ENCODE measurements at regions not wholly inside any gene's neighbourhood (a gene's known extent, or its start where the extent isn't known, plus 50 kb on each side); places are given as distances from the start of the nearest gene placed in this dataset.
A peak's percentile ranks its signal among the peaks of the same experiment; 100 is the strongest.

DNA sequence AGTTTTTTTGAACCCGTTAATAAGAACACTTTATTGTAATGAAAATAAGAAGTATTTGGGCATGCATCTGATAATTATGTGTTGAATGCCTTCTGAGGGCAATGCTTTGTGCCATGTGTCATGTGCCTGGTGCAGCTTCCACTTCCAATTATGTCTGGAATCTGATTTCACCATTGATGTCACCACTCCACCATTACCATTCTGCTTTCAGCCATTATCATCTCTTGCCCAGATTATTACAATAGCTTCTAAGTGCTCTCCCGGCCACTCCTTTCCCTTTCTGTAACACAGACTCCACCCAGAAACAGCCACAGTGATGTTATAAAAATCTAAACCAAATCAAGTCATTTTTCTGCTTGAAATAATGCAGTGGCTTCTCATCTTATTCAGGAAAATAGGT lies 171.7 kb downstream of the C9orf152 start:
- H3K36me3 ChIP-seq (replicated peaks; ENCODE audit: control insufficient read depth, insufficient read depth, low read length), result no peaks in the 10 kb centered on the region
- H3K27me3 ChIP-seq (ENCODE audit: control insufficient read depth, insufficient read depth, low read length), result no peaks in the 10 kb centered on the region
- no peak overlapping the region for H3K4me3 ChIP-seq (ENCODE audit: insufficient read depth, low read depth, low read length)
- DNase-seq, result no peak

DNA sequence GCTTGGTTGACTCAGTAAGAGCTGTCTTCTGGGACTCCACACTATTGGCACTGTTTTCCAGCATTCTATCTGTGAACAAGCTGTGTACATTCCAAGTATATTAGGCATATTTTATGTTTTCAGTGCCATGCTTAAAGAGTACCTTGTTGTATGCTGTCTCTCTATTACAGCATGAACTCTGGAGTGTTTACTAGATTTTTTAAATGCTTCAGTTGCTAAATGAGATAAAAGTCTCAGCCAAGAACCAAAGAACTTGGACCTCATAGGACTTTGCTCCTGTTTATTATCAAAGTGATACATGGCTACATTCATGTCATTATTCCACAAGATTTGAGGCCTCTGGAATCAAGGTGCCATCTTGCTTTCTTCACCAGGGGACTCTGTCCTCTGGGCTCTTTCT lies 167.2 kb downstream of the C9orf152 start:
- no peak for DNase-seq
- H3K27me3 ChIP-seq (ENCODE audit: control insufficient read depth, insufficient read depth, low read length), result no peaks in the 10 kb centered on the region
- no peaks in the 10 kb centered on the region for H3K36me3 ChIP-seq (replicated peaks; ENCODE audit: control insufficient read depth, insufficient read depth, low read length)
- no peak overlapping the region for H3K4me3 ChIP-seq (ENCODE audit: insufficient read depth, low read depth, low read length)

DNA sequence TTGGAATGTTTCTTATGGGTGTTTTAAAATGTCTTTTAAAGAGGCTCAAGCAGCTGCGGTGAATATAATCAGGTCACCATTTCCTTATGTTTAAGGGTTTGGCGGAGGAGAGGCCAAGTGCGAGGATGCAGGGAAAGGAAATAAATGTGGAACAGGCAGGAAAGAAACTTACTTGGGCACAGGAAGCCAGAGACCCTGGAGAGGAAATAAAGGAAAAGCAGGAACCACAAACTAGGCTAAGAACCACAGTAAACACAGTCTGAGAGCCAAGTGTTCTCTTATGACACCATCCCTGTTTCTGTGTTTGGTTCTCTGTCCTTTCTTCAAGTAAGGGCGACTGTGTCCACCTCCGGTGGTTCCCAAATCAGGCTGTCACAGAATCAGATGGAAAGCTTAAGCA lies 166.5 kb downstream of the C9orf152 start:
- Histone ChIP-seq H3K36me3 (replicated peaks; ENCODE audit: control insufficient read depth, insufficient read depth, low read length) (no peaks in the 10 kb centered on the region), H3K4me3 (ENCODE audit: insufficient read depth, low read depth, low read length) (no peak overlapping the region), H3K27me3 (ENCODE audit: control insufficient read depth, insufficient read depth, low read length) (no peaks in the 10 kb centered on the region)
- no peak for DNase-seq

DNA sequence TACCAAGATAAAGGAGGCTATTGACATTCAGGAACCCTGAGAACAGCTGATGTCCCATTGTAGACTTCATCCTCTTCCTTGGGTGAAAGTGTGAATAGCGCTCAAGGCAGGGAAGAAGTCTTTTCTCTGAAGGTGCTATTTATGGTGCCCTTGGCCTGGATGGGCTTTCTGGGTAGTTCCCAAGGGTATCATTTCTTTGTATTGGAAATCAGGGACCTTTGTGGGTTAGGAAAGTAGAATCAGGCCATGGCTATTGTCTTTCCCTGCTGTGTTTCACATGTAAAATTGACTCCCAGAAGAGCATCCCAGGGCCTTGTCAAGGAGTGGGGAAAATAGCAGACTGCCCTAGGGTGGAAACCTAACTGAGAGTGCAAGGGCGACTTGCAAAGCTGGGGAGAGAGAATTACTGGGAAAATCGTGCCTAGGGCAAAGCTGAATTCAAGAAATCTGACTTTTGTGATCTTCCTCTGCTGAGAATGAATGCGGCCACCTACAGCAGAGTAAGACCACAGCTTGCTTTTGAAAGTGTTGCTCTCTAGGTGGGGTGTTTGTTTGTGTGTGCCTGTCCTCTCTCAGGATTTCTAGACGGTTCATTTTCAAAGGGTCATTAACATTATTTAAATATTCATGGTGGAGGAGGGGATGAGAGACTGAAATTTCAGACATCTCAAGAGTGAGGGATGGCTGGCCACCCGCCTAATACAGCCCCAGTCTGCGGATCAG lies 160.6 kb downstream of the C9orf152 start:
- peaks cover 13% of the 10 kb centered on the region for H3K27me3 ChIP-seq (ENCODE audit: control insufficient read depth, insufficient read depth, low read length)
- H3K36me3 ChIP-seq (replicated peaks; ENCODE audit: control insufficient read depth, insufficient read depth, low read length), result no peaks in the 10 kb centered on the region
- H3K4me3 ChIP-seq (ENCODE audit: insufficient read depth, low read depth, low read length), result peak overlapping the region; percentile 80
- DNase-seq, result peak; percentile 62

GRCh38 chr9:110047955-110048402 lies 160.0 kb downstream of the C9orf152 start:
- no peak for DNase-seq
- peaks cover 13% of the 10 kb centered on the region for H3K27me3 ChIP-seq (ENCODE audit: control insufficient read depth, insufficient read depth, low read length)
- H3K4me3 ChIP-seq (ENCODE audit: insufficient read depth, low read depth, low read length), result peak overlapping the region; percentile 80
- H3K36me3 ChIP-seq (replicated peaks; ENCODE audit: control insufficient read depth, insufficient read depth, low read length), result no peaks in the 10 kb centered on the region

DNA sequence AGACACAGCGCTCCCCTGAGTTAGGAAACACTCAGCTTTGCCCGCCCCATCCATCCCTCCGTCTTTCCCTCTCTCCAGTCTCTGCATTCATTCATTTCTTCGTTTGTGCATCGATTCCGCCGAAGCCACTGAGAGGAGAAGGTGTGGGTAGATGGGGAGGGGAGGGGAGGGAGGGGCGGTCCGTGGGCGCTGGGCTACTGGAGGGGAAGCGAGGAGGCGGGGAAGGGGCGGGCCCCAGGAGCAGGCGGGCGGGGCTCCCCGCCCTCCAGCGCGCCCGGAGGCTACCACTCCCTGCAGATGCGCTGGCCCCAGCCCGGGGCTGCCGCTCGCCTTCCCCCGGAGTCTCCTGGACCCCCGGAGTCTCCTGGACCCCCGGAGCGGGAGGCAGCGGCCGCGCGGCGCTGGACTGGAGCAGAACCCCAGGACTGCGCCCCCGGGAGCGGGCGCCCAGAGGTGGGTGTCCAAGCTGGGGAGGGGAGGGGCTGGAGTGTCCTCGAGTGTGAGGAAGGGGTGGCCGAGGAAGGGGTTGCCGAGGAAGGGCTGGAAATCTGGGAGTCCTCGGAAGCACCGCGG lies 159.5 kb downstream of the C9orf152 start:
- Histone ChIP-seq H3K4me3 (ENCODE audit: insufficient read depth, low read depth, low read length) (peak overlapping the region; percentile 80), H3K36me3 (replicated peaks; ENCODE audit: control insufficient read depth, insufficient read depth, low read length) (no peaks in the 10 kb centered on the region), H3K27me3 (ENCODE audit: control insufficient read depth, insufficient read depth, low read length) (peaks cover 13% of the 10 kb centered on the region)
- peak; percentile 95 for DNase-seq

- Histone ChIP-seq H3K36me3 (replicated peaks; ENCODE audit: control insufficient read depth, insufficient read depth, low read length) (no peaks in the 10 kb centered on the region), H3K27me3 (ENCODE audit: control insufficient read depth, insufficient read depth, low read length) (peaks cover 13% of the 10 kb centered on the region), H3K4me3 (ENCODE audit: insufficient read depth, low read depth, low read length) (peak overlapping the region; percentile 80)
- peak; percentile 54 for DNase-seq
These were observed 158.8 kb downstream of the C9orf152 start for GRCh38 chr9:110048976-110049698.

- Histone ChIP-seq H3K27me3 (ENCODE audit: control insufficient read depth, insufficient read depth, low read length) (peaks cover 13% of the 10 kb centered on the region), H3K4me3 (ENCODE audit: insufficient read depth, low read depth, low read length) (peak overlapping the region; percentile 80), H3K36me3 (replicated peaks; ENCODE audit: control insufficient read depth, insufficient read depth, low read length) (no peaks in the 10 kb centered on the region; the same call in 1 of the 2 replicates)
- peak; percentile 63 for DNase-seq
These were observed 158.1 kb downstream of the C9orf152 start for GRCh38 chr9:110049699-110050450.

DNA sequence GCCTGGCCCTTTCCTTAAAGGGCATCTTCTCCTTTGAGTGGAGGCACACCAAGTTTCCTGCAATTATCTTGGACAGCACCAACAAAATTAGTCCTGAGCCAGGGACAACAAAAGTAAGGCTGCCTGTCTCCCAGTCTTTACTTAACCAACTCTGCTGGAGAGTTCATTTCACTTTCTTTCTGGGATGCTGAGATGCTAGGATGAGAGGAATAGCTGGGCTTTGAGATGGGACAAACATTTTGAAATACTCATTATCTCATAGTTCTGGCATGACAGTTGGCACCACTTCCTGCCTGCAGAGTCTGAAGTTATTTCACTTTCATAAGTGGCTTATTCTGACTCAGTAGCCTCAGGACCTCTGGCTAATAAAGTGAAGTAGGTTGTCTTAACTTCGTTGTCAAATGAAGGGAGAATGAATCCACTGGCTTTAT lies 157.0 kb downstream of the C9orf152 start:
- Histone ChIP-seq H3K36me3 (replicated peaks; ENCODE audit: control insufficient read depth, insufficient read depth, low read length) (no peaks in the 10 kb centered on the region; the same call in 1 of the 2 replicates), H3K4me3 (ENCODE audit: insufficient read depth, low read depth, low read length) (no peak overlapping the region), H3K27me3 (ENCODE audit: control insufficient read depth, insufficient read depth, low read length) (peaks cover 13% of the 10 kb centered on the region)
- DNase-seq, result no peak

- Histone ChIP-seq H3K4me3 (ENCODE audit: insufficient read depth, low read depth, low read length) (no peak overlapping the region), H3K27me3 (ENCODE audit: control insufficient read depth, insufficient read depth, low read length) (no peaks in the 10 kb centered on the region), H3K36me3 (replicated peaks; ENCODE audit: control insufficient read depth, insufficient read depth, low read length) (no peaks in the 10 kb centered on the region; the same call in 1 of the 2 replicates)
- DNase-seq, result no peak
These were observed 151.9 kb downstream of the C9orf152 start for GRCh38 chr9:110056062-110056461.

- H3K4me3 ChIP-seq (ENCODE audit: insufficient read depth, low read depth, low read length), result no peak overlapping the region
- H3K27me3 ChIP-seq (ENCODE audit: control insufficient read depth, insufficient read depth, low read length), result no peaks in the 10 kb centered on the region
- H3K36me3 ChIP-seq (replicated peaks; ENCODE audit: control insufficient read depth, insufficient read depth, low read length), result no peaks in the 10 kb centered on the region; the same call in 1 of the 2 replicates
- peak; percentile 62 for DNase-seq
These were observed 149.5 kb downstream of the C9orf152 start for GRCh38 chr9:110058304-110058953.

- Histone ChIP-seq H3K27me3 (ENCODE audit: control insufficient read depth, insufficient read depth, low read length) (no peaks in the 10 kb centered on the region), H3K4me3 (ENCODE audit: insufficient read depth, low read depth, low read length) (no peak overlapping the region), H3K36me3 (replicated peaks; ENCODE audit: control insufficient read depth, insufficient read depth, low read length) (no peaks in the 10 kb centered on the region; the same call in 1 of the 2 replicates)
- DNase-seq, result no peak
These were observed 148.5 kb downstream of the C9orf152 start for GRCh38 chr9:110059461-110059860.

DNA sequence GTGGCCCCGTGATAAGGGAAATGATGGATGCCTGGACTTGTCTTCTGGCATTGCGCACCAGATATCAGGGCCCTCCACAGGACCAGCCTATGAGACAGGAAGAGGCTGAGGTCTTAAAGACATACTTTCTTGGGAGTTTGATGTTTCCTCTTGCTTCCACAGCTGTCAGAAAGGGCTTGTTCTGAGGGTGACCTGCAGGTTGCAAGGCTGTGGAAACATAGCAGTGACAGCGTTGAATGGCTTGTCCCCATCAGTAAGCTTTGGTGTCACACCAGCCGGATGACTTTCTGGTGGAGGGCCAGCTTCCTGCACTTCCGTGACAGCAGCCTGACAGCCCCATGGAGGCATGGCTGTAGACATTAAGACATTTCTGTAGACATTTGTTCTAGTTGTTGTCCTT lies 143.2 kb downstream of the C9orf152 start:
- Histone ChIP-seq H3K36me3 (replicated peaks; ENCODE audit: control insufficient read depth, insufficient read depth, low read length) (no peaks in the 10 kb centered on the region), H3K27me3 (ENCODE audit: control insufficient read depth, insufficient read depth, low read length) (no peaks in the 10 kb centered on the region), H3K4me3 (ENCODE audit: insufficient read depth, low read depth, low read length) (no peak overlapping the region)
- DNase-seq, result no peak

DNA sequence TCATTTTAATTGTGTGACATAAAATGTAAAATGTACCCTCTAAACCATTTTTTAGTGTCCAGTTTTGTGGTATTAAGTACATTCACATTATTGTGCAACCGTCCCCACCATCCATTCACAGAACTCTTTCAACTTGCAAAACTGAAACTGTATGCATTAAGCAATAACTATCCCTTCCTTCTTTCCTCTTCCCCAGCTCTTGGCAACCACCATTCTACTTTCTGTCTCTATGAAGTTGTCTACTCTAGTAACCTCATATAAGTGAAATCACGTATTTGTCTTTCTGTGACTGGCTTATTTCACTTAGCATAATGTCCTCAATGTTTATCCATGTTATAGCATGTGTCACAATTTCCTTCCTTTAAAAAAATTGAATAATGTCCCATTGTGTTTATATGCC lies 142.4 kb downstream of the C9orf152 start:
- DNase-seq, result no peak
- no peak overlapping the region for H3K4me3 ChIP-seq (ENCODE audit: insufficient read depth, low read depth, low read length)

More for the DNA sequence above, 142.4 kb downstream of the C9orf152 start:
- Histone ChIP-seq H3K36me3 (replicated peaks; ENCODE audit: control insufficient read depth, insufficient read depth, low read length) (0 out of 2 replicates have a peak, but pooled peaks cover 1% of the 10 kb centered on the region), H3K27me3 (ENCODE audit: control insufficient read depth, insufficient read depth, low read length) (no peaks in the 10 kb centered on the region)

All from H7 (cell line).